Nephron progenitor cell (in vitro differentiated cells): ENCODE measurements at regions not wholly inside any gene's neighbourhood (a gene's known extent, or its start where the extent isn't known, plus 50 kb on each side); places are given as distances from the start of the nearest gene placed in this dataset.

Experiments
- DNase-seq: peaks from one replicate; pipeline ENCODE4 v3.0.0; 2021
- H3K27ac Mint-ChIP-seq: 2 replicates; pipeline ENCODE4 v1.8.0; 2021; ENCODE audit warnings: mild to moderate bottlenecking, moderate library complexity, mixed read lengths
- H3K27me3 Mint-ChIP-seq: 2 replicates; pipeline ENCODE4 v1.8.0; 2021; ENCODE audit warnings: mild to moderate bottlenecking, low read depth, mixed read lengths; ENCODE audit not compliant: poor library complexity
- H3K36me3 Mint-ChIP-seq: 2 replicates; pipeline ENCODE4 v1.8.0; 2021; ENCODE audit warnings: low read depth, mixed read lengths
- H3K4me1 Mint-ChIP-seq: 2 replicates; pipeline ENCODE4 v1.8.0; 2021; ENCODE audit warnings: mixed read lengths
- H3K4me3 Mint-ChIP-seq: 2 replicates; pipeline ENCODE4 v1.8.0; 2021; ENCODE audit warnings: mild to moderate bottlenecking, moderate library complexity, mixed read lengths
- H3K9me3 Mint-ChIP-seq: 2 replicates; pipeline ENCODE4 v1.8.0; 2021; ENCODE audit warnings: mild to moderate bottlenecking, moderate library complexity, mixed read lengths
- TF ChIP-seq, protein P1 (sequence below): fragments of 200-600 bp; sonication (generic); IDR thresholded peaks from 2 replicates; pipeline ENCODE4 v1.5.0; 2021; ENCODE audit warnings: antibody characterized with exemption

DNA sequence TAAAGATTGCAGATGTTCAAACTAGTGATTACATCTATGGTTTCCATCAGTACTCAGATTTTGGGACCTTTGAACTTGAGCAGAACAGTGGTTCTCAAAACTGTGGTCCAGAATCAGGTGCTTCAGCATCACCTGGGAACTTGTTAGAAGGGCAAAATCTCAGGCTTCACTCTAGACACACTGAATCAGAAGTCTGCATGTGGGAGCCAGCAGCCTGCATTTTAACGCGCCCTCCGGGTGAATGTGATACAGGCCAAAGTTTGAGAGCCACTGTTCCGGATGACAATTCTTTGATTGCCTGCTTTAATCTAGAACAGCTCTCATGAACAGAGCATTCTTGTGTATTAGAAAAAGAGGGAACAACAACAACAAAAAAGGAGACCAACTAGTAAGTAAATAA, 261.7 kb downstream of the GPD2 start:
- H3K4me3 Mint-ChIP-seq: no peak overlapping the region
- H3K27ac Mint-ChIP-seq: no peak overlapping the region
- H3K9me3 Mint-ChIP-seq: no peaks in the 10 kb centered on the region
- no peaks in the 10 kb centered on the region for H3K27me3 Mint-ChIP-seq
- TF ChIP-seq, protein P1, sequence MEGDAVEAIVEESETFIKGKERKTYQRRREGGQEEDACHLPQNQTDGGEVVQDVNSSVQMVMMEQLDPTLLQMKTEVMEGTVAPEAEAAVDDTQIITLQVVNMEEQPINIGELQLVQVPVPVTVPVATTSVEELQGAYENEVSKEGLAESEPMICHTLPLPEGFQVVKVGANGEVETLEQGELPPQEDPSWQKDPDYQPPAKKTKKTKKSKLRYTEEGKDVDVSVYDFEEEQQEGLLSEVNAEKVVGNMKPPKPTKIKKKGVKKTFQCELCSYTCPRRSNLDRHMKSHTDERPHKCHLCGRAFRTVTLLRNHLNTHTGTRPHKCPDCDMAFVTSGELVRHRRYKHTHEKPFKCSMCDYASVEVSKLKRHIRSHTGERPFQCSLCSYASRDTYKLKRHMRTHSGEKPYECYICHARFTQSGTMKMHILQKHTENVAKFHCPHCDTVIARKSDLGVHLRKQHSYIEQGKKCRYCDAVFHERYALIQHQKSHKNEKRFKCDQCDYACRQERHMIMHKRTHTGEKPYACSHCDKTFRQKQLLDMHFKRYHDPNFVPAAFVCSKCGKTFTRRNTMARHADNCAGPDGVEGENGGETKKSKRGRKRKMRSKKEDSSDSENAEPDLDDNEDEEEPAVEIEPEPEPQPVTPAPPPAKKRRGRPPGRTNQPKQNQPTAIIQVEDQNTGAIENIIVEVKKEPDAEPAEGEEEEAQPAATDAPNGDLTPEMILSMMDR: no peak
- peaks cover 15% of the 10 kb centered on the region for H3K4me1 Mint-ChIP-seq
- H3K36me3 Mint-ChIP-seq: no peaks in the 10 kb centered on the region
- no peak for DNase-seq

DNA sequence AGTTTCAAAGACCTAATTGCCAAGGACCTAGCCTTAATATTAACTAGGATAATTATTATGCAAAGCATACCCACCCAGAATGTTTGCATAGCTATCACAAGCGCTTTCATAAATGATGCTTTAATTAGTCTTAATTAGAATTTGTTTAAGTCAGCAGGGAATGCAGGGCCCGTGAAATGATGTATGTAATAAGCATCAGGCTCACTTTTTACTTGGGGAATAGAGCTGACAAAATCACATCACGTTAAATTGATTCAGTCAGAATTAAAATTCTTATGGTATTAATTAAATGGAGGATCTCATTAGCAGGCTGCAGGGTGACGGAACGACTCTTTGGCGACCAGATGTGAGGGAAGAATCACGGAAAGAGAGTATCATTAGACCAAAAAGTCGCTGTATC, 264.5 kb downstream of the GPD2 start:
- no peaks in the 10 kb centered on the region for H3K36me3 Mint-ChIP-seq
- no peak overlapping the region for H3K4me3 Mint-ChIP-seq
- DNase-seq: no peak
- H3K27me3 Mint-ChIP-seq: no peaks in the 10 kb centered on the region
- peaks cover 5% of the 10 kb centered on the region for H3K4me1 Mint-ChIP-seq
- TF ChIP-seq, protein P1: no peak
- no peaks in the 10 kb centered on the region for H3K9me3 Mint-ChIP-seq
- H3K27ac Mint-ChIP-seq: no peak overlapping the region

DNA sequence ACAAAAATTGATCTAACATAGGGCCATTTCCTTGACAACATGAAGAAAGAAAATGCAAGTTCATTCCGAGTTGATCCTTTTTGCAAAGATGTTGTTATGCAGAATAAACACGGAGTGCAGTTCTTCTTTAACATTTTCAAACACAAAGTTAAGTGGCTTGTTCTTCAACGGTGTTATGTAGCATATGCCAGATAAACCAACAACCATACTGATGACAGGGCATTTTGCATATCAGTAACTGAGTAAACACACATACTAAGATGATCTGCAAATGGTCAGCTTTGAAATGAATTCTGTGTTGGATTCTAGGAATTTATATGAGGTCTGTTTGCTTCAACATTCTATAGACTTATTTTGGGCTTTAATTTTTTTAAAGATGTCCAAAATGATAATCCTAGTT, 266.4 kb downstream of the GPD2 start:
- Mint-ChIP-seq H3K9me3 (no peaks in the 10 kb centered on the region), H3K27me3 (no peaks in the 10 kb centered on the region), H3K27ac (no peak overlapping the region), H3K4me1 (no peaks in the 10 kb centered on the region), H3K36me3 (no peaks in the 10 kb centered on the region), H3K4me3 (no peak overlapping the region)
- no peak for DNase-seq
- TF ChIP-seq, protein P1: no peak

GRCh38 chr2:156703642-156704041, 267.5 kb downstream of the GPD2 start:
- Mint-ChIP-seq H3K27ac (no peak overlapping the region), H3K36me3 (no peaks in the 10 kb centered on the region), H3K4me3 (no peak overlapping the region), H3K27me3 (no peaks in the 10 kb centered on the region), H3K9me3 (no peaks in the 10 kb centered on the region), H3K4me1 (no peaks in the 10 kb centered on the region)
- no peak for DNase-seq
- TF ChIP-seq, protein P1: no peak

- no peak overlapping the region for H3K4me3 Mint-ChIP-seq
- TF ChIP-seq, protein P1: no peak
- no peaks in the 10 kb centered on the region for H3K4me1 Mint-ChIP-seq
- no peaks in the 10 kb centered on the region for H3K9me3 Mint-ChIP-seq
- DNase-seq: no peak
- no peak overlapping the region for H3K27ac Mint-ChIP-seq
- no peaks in the 10 kb centered on the region for H3K36me3 Mint-ChIP-seq
- H3K27me3 Mint-ChIP-seq: no peaks in the 10 kb centered on the region
Observed at GRCh38 chr2:156704132-156704531, 268.0 kb downstream of the GPD2 start.

DNA sequence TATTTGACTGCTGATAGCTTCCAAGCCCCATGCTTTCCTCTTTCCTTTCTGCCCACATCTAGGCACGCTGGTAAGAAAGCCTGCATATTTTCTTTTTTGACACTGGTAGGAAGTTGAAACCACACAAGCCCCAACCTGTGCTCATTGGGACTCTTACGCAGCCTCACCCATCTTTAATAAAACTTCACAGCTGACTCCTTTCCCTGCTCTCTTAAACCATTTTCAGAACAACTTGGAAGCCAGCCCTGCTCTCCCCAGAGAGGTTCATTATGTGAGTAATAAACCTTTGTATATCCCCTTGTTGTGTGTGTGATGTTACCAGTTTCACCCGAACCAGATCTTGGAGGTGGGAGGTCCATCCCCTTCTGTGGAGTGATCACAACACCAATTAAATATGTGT, 268.4 kb downstream of the GPD2 start:
- Mint-ChIP-seq H3K36me3 (no peaks in the 10 kb centered on the region), H3K4me3 (no peak overlapping the region), H3K27me3 (no peaks in the 10 kb centered on the region), H3K9me3 (no peaks in the 10 kb centered on the region), H3K4me1 (no peaks in the 10 kb centered on the region), H3K27ac (no peak overlapping the region)
- DNase-seq: no peak
- TF ChIP-seq, protein P1: no peak
